Spleen (tissue), 11 donors: ENCODE measurements at regions not wholly inside any gene's neighbourhood (a gene's known extent, or its start where the extent isn't known, plus 50 kb on each side); places are given as distances from the start of the nearest gene placed in this dataset.

Experiments used
- DNase-seq: peaks from one replicate; pipeline ENCODE4 v3.0.0-alpha.2; 2020
- H3K27ac ChIP-seq, 8 donors: fragments of 200-600 bp; sonication (generic) in 7 of 8; 1 replicate in 4 of 8; 2 replicates in 4 of 8; pipeline versions ENCODE4 v1.5.0 to v1.8.0; 2016 to 2021; ENCODE audit warnings: inconsistent platforms in 4 of 8, mild to moderate bottlenecking in 4 of 8, moderate library complexity in 1 of 8
- H3K27me3 ChIP-seq, 7 donors: fragments of 200-600 bp; sonication (generic) in 6 of 7; replicated peaks in 1 of 7; 1 replicate in 4 of 7; 2 replicates in 3 of 7; pipeline versions ENCODE4 v1.5.0 to v1.8.0; 2016 to 2021; ENCODE audit warnings: inconsistent platforms in 3 of 7, mild to moderate bottlenecking in 1 of 7
- H3K36me3 ChIP-seq, 6 donors: fragments of 200-600 bp; sonication (generic) in 5 of 6; 1 replicate in 4 of 6; 2 replicates in 2 of 6; pipeline versions ENCODE4 v1.5.0 to v1.8.0; 2016 to 2021; ENCODE audit warnings: inconsistent platforms in 2 of 6
- H3K4me1 ChIP-seq, 6 donors: fragments of 200-600 bp; sonication (generic) in 5 of 6; 1 replicate in 3 of 6; 2 replicates in 3 of 6; pipeline versions ENCODE4 v1.5.0 to v1.8.0; 2016 to 2021; ENCODE audit warnings: inconsistent platforms in 3 of 6
- H3K4me3 ChIP-seq, 8 donors: fragments of 200-600 bp; sonication (generic) in 7 of 8; 1 replicate in 4 of 8; 2 replicates in 4 of 8; pipeline versions ENCODE4 v1.5.0 to v1.8.0; 2016 to 2021; ENCODE audit warnings: inconsistent platforms in 4 of 8, mild to moderate bottlenecking in 4 of 8, moderate library complexity in 2 of 8
- H3K9me3 ChIP-seq, 8 donors: fragments of 200-600 bp; sonication (generic) in 7 of 8; 1 replicate in 4 of 8; 2 replicates in 4 of 8; pipeline versions ENCODE4 v1.5.0 to v1.8.0; 2016 to 2021; ENCODE audit warnings: inconsistent platforms in 4 of 8
- POLR2A ChIP-seq, 3 donors: fragments of 450-650 bp; IDR thresholded peaks; one replicate each; pipeline ENCODE4 v1.5.1; 2017; ENCODE audit warnings: antibody characterized with exemption in 3 of 3, mild to moderate bottlenecking in 1 of 3
- POLR2AphosphoS5 ChIP-seq, 3 donors: sonication (generic); formaldehyde crosslinking; IDR thresholded peaks; one replicate each; pipeline ENCODE4 v1.5.1; 2017; ENCODE audit warnings: antibody characterized with exemption in 3 of 3
- WGBS, 5 donors: extraction: QIAGEN DNeasy Blood & Tissue Kit in 3 of 5; methylation state at CpG; one replicate each; pipeline versions ENCODE4 v1.1.5 to v1.1.7; 2013 to 2018; 5-methylcytosine and 5-hydroxymethylcytosine counted together
- intact Hi-C: fragments of 100-400 bp; cut with DNase I; formaldehyde crosslinking; loops from one replicate; pipeline ENCODE4 v1.15.0; 2023; ENCODE audit warnings: low total_unique reads
- TF ChIP-seq, protein P1 (sequence below), 11 experiments: fragments of 200-600 bp in 7 of 11; fragments of 450-650 bp in 4 of 11; sonication (generic) in 4 of 11; IDR thresholded peaks in 8 of 11; conservative IDR thresholded peaks in 3 of 11; 1 replicate in 7 of 11; 2 replicates in 4 of 11; pipeline versions ENCODE4 v1.4.0 to v1.8.0; 2016 to 2021; ENCODE audit warnings: antibody characterized with exemption in 11 of 11, inconsistent platforms in 4 of 11, mild to moderate bottlenecking in 1 of 11
- donor health status: healthy with polysubstance abuse.
- donor health status: DM: no; HTN: no; CAD: no; lungs with moderate emphysema.
- donor health status: DM: no; HTN: no; CAD: no.
- donor health status: Bipolar disorder and iron deficiency.
- donor health status: healthy.
- donor health status: DM: no; HTN: no; CAD: no.
- donor health status: DM: yes; HTN: yes; CAD: no.

DNA sequence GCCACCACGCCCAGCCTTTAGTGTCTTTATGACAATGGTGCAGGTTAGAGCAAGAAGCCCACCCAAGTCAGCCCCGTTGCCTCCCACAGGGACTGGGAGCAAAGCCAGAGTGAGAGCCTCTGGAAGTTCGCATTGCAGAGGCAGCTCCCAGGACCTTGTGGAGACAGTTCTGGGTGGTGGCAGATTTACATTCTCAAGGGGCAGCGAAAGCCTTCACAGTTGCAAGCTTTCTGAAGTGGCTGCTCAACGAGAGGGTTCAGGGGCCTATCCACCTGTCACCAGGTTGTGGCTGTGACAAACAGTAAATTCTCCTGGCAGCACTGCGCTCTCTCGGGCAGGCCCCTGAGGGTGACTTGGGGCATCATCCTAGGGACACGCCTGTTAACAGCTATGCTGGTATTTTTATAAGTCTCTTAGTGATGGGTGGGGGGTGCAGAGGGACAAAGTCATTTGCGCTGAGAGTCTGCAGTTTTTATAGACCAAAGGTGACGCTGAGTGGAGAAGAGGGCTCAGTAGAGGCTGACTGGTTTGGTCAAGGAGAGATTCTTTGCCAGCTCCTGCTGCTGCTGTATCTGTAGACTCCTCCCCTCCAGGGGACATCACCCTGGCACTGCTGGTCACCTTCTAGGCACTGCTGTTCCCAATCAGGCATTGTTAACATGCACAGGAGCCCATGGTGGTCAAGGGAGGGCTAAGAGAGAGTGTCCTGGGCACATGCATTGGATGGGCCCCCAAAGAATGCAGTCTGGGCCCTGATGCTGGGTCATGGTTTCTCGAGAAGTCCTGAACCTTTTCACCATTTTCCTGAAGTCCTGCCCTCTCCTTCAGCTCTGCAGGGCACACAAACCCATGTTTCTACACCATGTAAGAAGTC, 57.5 kb upstream of the KLF13 start:
- DNase-seq: peak; percentile 66
- peak overlapping the region in 5 of 8 donors; percentile 79 to 98 (median 95) for H3K27ac ChIP-seq
- intact Hi-C loops: no loop called here
- no peak overlapping the region for H3K4me3 ChIP-seq
- no peaks in the 10 kb centered on the region for H3K36me3 ChIP-seq
- no peak for TF ChIP-seq POLR2AphosphoS5 (IDR thresholded peaks at IDR 0.05)
- TF ChIP-seq, protein P1, sequence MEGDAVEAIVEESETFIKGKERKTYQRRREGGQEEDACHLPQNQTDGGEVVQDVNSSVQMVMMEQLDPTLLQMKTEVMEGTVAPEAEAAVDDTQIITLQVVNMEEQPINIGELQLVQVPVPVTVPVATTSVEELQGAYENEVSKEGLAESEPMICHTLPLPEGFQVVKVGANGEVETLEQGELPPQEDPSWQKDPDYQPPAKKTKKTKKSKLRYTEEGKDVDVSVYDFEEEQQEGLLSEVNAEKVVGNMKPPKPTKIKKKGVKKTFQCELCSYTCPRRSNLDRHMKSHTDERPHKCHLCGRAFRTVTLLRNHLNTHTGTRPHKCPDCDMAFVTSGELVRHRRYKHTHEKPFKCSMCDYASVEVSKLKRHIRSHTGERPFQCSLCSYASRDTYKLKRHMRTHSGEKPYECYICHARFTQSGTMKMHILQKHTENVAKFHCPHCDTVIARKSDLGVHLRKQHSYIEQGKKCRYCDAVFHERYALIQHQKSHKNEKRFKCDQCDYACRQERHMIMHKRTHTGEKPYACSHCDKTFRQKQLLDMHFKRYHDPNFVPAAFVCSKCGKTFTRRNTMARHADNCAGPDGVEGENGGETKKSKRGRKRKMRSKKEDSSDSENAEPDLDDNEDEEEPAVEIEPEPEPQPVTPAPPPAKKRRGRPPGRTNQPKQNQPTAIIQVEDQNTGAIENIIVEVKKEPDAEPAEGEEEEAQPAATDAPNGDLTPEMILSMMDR (IDR thresholded peaks at IDR 0.05 in 8 of 11, conservative IDR thresholded peaks at IDR 0.05 in 3 of 11): no peak
- TF ChIP-seq POLR2A (IDR thresholded peaks at IDR 0.05): no peak
- H3K4me1 ChIP-seq: peaks cover 2 to 97% (median 52%) of the 10 kb centered on the region in 6 donors
- H3K27me3 ChIP-seq: no peaks in the 10 kb centered on the region
- WGBS, 5 donors: 91 to 95% (median 93%) methylated on average over 7 to 11 of the region's 11 CpGs
- no peaks in the 10 kb centered on the region for H3K9me3 ChIP-seq

- Histone ChIP-seq H3K9me3 (no peaks in the 10 kb centered on the region), H3K4me3 (no peak overlapping the region), H3K36me3 (no peaks in the 10 kb centered on the region), H3K4me1 (peaks cover 0 to 95% (median 44%) of the 10 kb centered on the region in 6 donors), H3K27me3 (no peaks in the 10 kb centered on the region), H3K27ac (peak overlapping the region in 2 of 8 donors; percentile 96 to 98)
- 91 to 95% (median 93%) methylated on average over 5 of the region's 5 CpGs for WGBS, 5 donors
- TF ChIP-seq POLR2AphosphoS5 (IDR thresholded peaks at IDR 0.05): no peak
- TF ChIP-seq, protein P1 (IDR thresholded peaks at IDR 0.05 in 8 of 11, conservative IDR thresholded peaks at IDR 0.05 in 3 of 11): no peak
- no peak for TF ChIP-seq POLR2A (IDR thresholded peaks at IDR 0.05)
- intact Hi-C loops: no loop called here
- DNase-seq: peak; percentile 37
Observed at GRCh38 chr15:31269816-31270575, 56.6 kb upstream of the KLF13 start.

GRCh38 chr15:31270767-31271166, 55.9 kb upstream of the KLF13 start:
- Histone ChIP-seq H3K9me3 (no peaks in the 10 kb centered on the region), H3K27me3 (no peaks in the 10 kb centered on the region), H3K4me1 (peaks cover 0 to 89% (median 36%) of the 10 kb centered on the region in 6 donors), H3K27ac (peak overlapping the region in 2 of 8 donors; percentile 7 to 98), H3K4me3 (no peak overlapping the region), H3K36me3 (no peaks in the 10 kb centered on the region)
- intact Hi-C loops: no loop called here
- TF ChIP-seq, protein P1 (IDR thresholded peaks at IDR 0.05 in 8 of 11, conservative IDR thresholded peaks at IDR 0.05 in 3 of 11): no peak
- TF ChIP-seq POLR2AphosphoS5 (IDR thresholded peaks at IDR 0.05) (no peak), POLR2A (IDR thresholded peaks at IDR 0.05) (no peak)
- WGBS, 5 donors: 57 to 72% (median 67%) methylated on average over 2 of the region's 2 CpGs
- DNase-seq: peak; percentile 39

- Histone ChIP-seq H3K4me1 (peaks cover 0 to 84% (median 32%) of the 10 kb centered on the region in 6 donors), H3K4me3 (no peak overlapping the region), H3K27ac (peak overlapping the region in 2 of 8 donors; percentile 7 to 98), H3K36me3 (no peaks in the 10 kb centered on the region), H3K9me3 (no peaks in the 10 kb centered on the region), H3K27me3 (no peaks in the 10 kb centered on the region)
- TF ChIP-seq POLR2AphosphoS5 (IDR thresholded peaks at IDR 0.05) (no peak), POLR2A (IDR thresholded peaks at IDR 0.05) (no peak)
- TF ChIP-seq, protein P1 (IDR thresholded peaks at IDR 0.05 in 8 of 11, conservative IDR thresholded peaks at IDR 0.05 in 3 of 11): no peak
- no peak for DNase-seq
- WGBS, 5 donors: 87 to 95% (median 91%) methylated on average over 10 of the region's 10 CpGs
- intact Hi-C loops: no loop called here
Observed at GRCh38 chr15:31271224-31271635, 55.4 kb upstream of the KLF13 start.
